ENCODE measurements at regions not wholly inside any gene's neighbourhood (a gene's known extent, or its start where the extent isn't known, plus 50 kb on each side); places are given as distances from the start of the nearest gene placed in this dataset.

DNA sequence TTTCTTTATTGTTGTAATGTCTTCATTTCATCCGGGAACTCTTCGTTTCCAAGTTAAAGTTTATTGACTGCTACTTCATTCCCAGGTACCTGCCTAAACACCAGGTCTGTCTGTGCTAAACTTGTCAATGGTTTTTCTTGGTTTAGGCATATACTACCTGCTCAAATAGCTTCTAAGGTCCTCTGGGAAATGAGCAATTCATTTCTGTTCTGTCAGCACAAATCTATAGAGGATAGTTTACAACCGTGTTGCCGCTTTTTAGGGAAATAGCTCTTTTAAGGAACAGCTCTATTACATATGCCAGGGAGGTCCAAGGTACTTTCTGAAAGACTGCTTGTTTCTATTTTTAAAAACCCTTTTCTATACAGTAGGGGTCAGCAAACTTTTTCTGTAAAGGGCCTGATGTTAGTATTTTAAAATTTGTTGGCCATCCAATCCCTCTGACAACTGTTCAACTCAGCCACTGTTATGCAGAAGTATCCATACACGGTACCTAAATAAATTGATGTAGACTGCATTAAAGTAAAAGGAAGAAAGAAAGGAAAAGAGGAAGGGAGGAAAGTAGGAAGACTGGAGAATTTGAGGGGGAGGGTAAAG is 222.7 kb upstream of the PTBP2 start:
- Mint-ChIP-seq H3K27ac (ENCODE audit: unreplicated experiment) (no peak overlapping the region), H3K9me3 (ENCODE audit: unreplicated experiment) (peaks cover 2% of the 10 kb centered on the region), H3K27me3 (ENCODE audit: unreplicated experiment) (peaks cover 2% of the 10 kb centered on the region), H3K4me3 (ENCODE audit: unreplicated experiment) (no peak overlapping the region), H3K36me3 (ENCODE audit: unreplicated experiment) (no peaks in the 10 kb centered on the region), H3K4me1 (ENCODE audit: low read depth, unreplicated experiment) (no peaks in the 10 kb centered on the region)
- TF ChIP-seq, protein P1, sequence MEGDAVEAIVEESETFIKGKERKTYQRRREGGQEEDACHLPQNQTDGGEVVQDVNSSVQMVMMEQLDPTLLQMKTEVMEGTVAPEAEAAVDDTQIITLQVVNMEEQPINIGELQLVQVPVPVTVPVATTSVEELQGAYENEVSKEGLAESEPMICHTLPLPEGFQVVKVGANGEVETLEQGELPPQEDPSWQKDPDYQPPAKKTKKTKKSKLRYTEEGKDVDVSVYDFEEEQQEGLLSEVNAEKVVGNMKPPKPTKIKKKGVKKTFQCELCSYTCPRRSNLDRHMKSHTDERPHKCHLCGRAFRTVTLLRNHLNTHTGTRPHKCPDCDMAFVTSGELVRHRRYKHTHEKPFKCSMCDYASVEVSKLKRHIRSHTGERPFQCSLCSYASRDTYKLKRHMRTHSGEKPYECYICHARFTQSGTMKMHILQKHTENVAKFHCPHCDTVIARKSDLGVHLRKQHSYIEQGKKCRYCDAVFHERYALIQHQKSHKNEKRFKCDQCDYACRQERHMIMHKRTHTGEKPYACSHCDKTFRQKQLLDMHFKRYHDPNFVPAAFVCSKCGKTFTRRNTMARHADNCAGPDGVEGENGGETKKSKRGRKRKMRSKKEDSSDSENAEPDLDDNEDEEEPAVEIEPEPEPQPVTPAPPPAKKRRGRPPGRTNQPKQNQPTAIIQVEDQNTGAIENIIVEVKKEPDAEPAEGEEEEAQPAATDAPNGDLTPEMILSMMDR (IDR thresholded peaks at IDR 0.05; ENCODE audit: partially characterized antibody, unreplicated experiment), result no peak
- no peak for DNase-seq

DNA sequence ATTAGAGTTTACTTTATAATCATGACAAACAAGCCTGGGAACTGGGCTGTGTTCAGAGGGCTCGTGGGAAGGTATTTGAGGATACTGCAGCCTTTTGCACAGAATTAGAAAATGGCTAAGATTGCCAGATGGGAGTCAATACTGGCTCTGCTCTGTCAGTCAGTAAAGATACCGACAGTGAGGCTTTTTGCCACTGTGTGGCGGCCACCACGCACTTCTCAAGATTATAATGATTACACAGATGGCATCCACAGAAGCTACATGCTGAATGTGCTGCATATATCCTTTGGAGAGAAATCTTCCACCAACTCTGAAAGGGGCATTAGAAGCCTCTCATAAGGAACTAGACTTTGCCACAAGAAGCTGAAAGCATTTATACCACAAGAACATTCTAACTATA is 213.4 kb upstream of the PTBP2 start:
- Mint-ChIP-seq H3K4me3 (ENCODE audit: unreplicated experiment) (no peak overlapping the region), H3K27me3 (ENCODE audit: unreplicated experiment) (no peaks in the 10 kb centered on the region), H3K4me1 (ENCODE audit: low read depth, unreplicated experiment) (peaks cover 2% of the 10 kb centered on the region), H3K36me3 (ENCODE audit: unreplicated experiment) (no peaks in the 10 kb centered on the region), H3K9me3 (ENCODE audit: unreplicated experiment) (peaks cover 2% of the 10 kb centered on the region), H3K27ac (ENCODE audit: unreplicated experiment) (no peak overlapping the region)
- DNase-seq, result no peak
- TF ChIP-seq, protein P1 (IDR thresholded peaks at IDR 0.05; ENCODE audit: partially characterized antibody, unreplicated experiment), result no peak

DNA sequence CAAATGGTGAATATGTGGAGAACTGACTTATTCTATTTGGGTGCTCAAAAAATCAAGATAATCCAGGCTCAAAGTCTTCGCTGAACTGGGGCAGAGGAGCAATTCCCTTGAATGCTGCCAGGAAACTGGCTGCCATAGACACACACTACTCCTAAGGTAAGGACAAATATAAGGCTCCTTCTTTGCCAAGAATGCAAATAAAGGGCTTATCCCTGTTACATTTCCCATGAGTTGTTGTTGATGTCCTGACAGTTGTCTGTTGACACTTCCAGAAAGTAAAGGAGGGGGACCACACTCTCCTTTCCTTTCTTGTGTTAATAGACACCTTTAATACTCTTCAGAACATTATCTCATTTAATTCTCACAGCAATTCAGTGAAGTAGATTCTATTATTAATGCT is 212.2 kb upstream of the PTBP2 start:
- TF ChIP-seq, protein P1 (IDR thresholded peaks at IDR 0.05; ENCODE audit: partially characterized antibody, unreplicated experiment), result no peak
- DNase-seq, result no peak
- peaks cover 2% of the 10 kb centered on the region for H3K9me3 Mint-ChIP-seq (ENCODE audit: unreplicated experiment)

DNA sequence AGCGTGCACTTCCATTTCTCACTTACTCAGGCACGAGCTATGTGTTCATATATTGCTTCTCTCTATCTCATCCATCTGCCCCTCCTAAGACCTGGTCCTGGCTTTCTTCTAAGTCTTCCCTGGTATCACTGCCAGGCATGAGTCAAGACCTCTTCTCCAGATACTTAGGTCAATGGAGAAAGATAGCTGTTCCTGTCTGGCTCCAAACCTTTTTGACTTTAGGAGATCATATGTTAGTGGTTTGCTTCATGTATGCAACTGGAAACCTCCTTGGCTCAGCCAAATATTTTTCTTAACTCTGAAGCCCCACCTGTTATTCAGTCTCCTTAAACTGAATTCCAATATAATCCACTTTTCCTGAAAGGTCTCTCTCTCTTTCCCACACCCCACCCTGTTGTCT is 211.6 kb upstream of the PTBP2 start:
- H3K9me3 Mint-ChIP-seq (ENCODE audit: unreplicated experiment), result peaks cover 2% of the 10 kb centered on the region
- TF ChIP-seq, protein P1 (IDR thresholded peaks at IDR 0.05; ENCODE audit: partially characterized antibody, unreplicated experiment), result no peak
- no peaks in the 10 kb centered on the region for H3K36me3 Mint-ChIP-seq (ENCODE audit: unreplicated experiment)
- peaks cover 2% of the 10 kb centered on the region for H3K4me1 Mint-ChIP-seq (ENCODE audit: low read depth, unreplicated experiment)
- DNase-seq, result no peak
- no peaks in the 10 kb centered on the region for H3K27me3 Mint-ChIP-seq (ENCODE audit: unreplicated experiment)
- no peak overlapping the region for H3K27ac Mint-ChIP-seq (ENCODE audit: unreplicated experiment)
- H3K4me3 Mint-ChIP-seq (ENCODE audit: unreplicated experiment), result no peak overlapping the region

More for the DNA sequence above, 212.2 kb upstream of the PTBP2 start:
- Mint-ChIP-seq H3K4me1 (ENCODE audit: low read depth, unreplicated experiment) (peaks cover 2% of the 10 kb centered on the region), H3K27me3 (ENCODE audit: unreplicated experiment) (no peaks in the 10 kb centered on the region), H3K27ac (ENCODE audit: unreplicated experiment) (no peak overlapping the region), H3K36me3 (ENCODE audit: unreplicated experiment) (no peaks in the 10 kb centered on the region), H3K4me3 (ENCODE audit: unreplicated experiment) (no peak overlapping the region)

DNA sequence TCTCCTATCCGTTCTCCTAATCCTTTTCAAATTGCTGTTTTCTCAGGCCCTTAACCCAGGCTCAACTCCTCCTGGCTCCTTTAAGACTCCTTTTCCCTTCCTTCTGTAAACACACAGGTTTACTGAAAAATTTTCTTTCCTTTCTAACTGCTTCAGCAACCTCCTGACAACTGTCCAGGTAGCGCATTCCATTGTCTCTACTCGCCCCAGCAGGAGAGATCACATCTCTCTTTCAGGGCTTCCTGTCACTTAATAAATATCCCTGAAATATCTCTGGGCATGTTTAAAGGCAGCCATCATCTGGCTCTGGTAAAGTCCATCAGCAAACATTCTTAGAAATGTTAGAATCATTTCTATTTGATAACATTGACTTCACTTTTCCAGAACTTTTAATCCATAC is 211.2 kb upstream of the PTBP2 start:
- DNase-seq, result no peak
- no peaks in the 10 kb centered on the region for H3K36me3 Mint-ChIP-seq (ENCODE audit: unreplicated experiment)
- H3K27me3 Mint-ChIP-seq (ENCODE audit: unreplicated experiment), result no peaks in the 10 kb centered on the region
- peaks cover 2% of the 10 kb centered on the region for H3K9me3 Mint-ChIP-seq (ENCODE audit: unreplicated experiment)
- TF ChIP-seq, protein P1 (IDR thresholded peaks at IDR 0.05; ENCODE audit: partially characterized antibody, unreplicated experiment), result no peak
- H3K4me3 Mint-ChIP-seq (ENCODE audit: unreplicated experiment), result no peak overlapping the region
- H3K27ac Mint-ChIP-seq (ENCODE audit: unreplicated experiment), result no peak overlapping the region
- peaks cover 2% of the 10 kb centered on the region for H3K4me1 Mint-ChIP-seq (ENCODE audit: low read depth, unreplicated experiment)
